ENCODE measurements at regions not wholly inside any gene's neighbourhood (a gene's known extent, or its start where the extent isn't known, plus 50 kb on each side); places are given as distances from the start of the nearest gene placed in this dataset.

DNA sequence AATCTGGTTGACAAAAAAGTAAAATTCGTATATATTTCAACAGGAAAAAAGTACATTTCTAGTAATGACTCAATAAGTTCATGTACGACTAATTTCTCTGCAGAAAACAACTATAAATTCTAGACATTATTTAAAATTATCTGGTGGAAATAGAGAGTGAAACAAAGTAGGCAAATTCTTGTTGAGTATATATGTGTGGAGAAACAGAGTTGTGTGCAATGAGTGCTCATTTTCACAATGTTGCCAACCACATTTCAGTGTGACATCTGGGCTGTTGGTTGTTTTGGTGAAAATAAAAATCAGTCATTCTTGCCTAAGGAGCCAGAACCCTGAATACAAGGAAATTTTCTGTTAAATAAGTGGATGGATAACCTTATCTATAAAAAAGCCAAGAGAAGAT is 372.0 kb upstream of the NDST4 start:
- TF ChIP-seq, protein P1, sequence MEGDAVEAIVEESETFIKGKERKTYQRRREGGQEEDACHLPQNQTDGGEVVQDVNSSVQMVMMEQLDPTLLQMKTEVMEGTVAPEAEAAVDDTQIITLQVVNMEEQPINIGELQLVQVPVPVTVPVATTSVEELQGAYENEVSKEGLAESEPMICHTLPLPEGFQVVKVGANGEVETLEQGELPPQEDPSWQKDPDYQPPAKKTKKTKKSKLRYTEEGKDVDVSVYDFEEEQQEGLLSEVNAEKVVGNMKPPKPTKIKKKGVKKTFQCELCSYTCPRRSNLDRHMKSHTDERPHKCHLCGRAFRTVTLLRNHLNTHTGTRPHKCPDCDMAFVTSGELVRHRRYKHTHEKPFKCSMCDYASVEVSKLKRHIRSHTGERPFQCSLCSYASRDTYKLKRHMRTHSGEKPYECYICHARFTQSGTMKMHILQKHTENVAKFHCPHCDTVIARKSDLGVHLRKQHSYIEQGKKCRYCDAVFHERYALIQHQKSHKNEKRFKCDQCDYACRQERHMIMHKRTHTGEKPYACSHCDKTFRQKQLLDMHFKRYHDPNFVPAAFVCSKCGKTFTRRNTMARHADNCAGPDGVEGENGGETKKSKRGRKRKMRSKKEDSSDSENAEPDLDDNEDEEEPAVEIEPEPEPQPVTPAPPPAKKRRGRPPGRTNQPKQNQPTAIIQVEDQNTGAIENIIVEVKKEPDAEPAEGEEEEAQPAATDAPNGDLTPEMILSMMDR (IDR thresholded peaks at IDR 0.05), result no peak
- TF ChIP-seq POLR2AphosphoS5 (IDR thresholded peaks at IDR 0.05; ENCODE audit: insufficient read depth in 1 of 2, low read depth in 1 of 2), result no peak
- no peak for TF ChIP-seq POLR2A (IDR thresholded peaks at IDR 0.05)

Data from vagina (tissue), 2 donors.